Testis (tissue), 2 donors: ENCODE measurements at regions not wholly inside any gene's neighbourhood (a gene's known extent, or its start where the extent isn't known, plus 50 kb on each side); places are given as distances from the start of the nearest gene placed in this dataset.

Source experiments
- DNase-seq: peaks from one replicate; pipeline ENCODE4 v3.0.0-alpha.2; 2019
- H3K27ac ChIP-seq, 2 donors: fragments of 200-600 bp; sonication (generic); one replicate each; pipeline ENCODE4 v1.5.1; 2019
- H3K27me3 ChIP-seq: fragments of 200-600 bp; sonication (generic); one replicate; pipeline ENCODE4 v1.5.1; 2019
- H3K36me3 ChIP-seq: fragments of 200-600 bp; sonication (generic); one replicate; pipeline ENCODE4 v1.5.1; 2017; ENCODE audit warnings: low read depth; ENCODE audit errors: missing control alignments
- H3K4me1 ChIP-seq: fragments of 200-600 bp; sonication (generic); one replicate; pipeline ENCODE4 v1.5.1; 2019
- H3K4me3 ChIP-seq, 2 donors: fragments of 200-600 bp; sonication (generic); one replicate each; pipeline ENCODE4 v1.5.1; 2017 to 2019
- H3K9me3 ChIP-seq: fragments of 200-600 bp; sonication (generic); one replicate; pipeline ENCODE4 v1.5.1; 2017
- CTCF ChIP-seq, 3 experiments: fragments of 450-650 bp in 2 of 3; fragments of 200-600 bp in 1 of 3; sonication (generic) in 1 of 3; IDR thresholded peaks; one replicate each; pipeline ENCODE4 v1.5.1; 2016 to 2019; ENCODE audit warnings: antibody characterized with exemption in 3 of 3, mild to moderate bottlenecking in 2 of 3, moderate library complexity in 1 of 3
- POLR2A ChIP-seq: fragments of 450-650 bp; IDR thresholded peaks from one replicate; pipeline ENCODE4 v1.6.1; 2017; ENCODE audit warnings: antibody characterized with exemption, mild to moderate bottlenecking, moderate library complexity
- WGBS, 2 donors: methylation state at CpG; one replicate each; pipeline ENCODE4 v1.1.5; 2018; 5-methylcytosine and 5-hydroxymethylcytosine counted together
- intact Hi-C: fragments of 100-400 bp; cut with DNase I; formaldehyde crosslinking; loops from one replicate; pipeline ENCODE4 v1.15.1; 2023; ENCODE audit warnings: low total_unique reads

GRCh38 chr2:173692068-173692467 lies 273.1 kb downstream of the SP3 start:
- no peak for TF ChIP-seq CTCF (IDR thresholded peaks at IDR 0.05)
- TF ChIP-seq POLR2A = no peak

DNA sequence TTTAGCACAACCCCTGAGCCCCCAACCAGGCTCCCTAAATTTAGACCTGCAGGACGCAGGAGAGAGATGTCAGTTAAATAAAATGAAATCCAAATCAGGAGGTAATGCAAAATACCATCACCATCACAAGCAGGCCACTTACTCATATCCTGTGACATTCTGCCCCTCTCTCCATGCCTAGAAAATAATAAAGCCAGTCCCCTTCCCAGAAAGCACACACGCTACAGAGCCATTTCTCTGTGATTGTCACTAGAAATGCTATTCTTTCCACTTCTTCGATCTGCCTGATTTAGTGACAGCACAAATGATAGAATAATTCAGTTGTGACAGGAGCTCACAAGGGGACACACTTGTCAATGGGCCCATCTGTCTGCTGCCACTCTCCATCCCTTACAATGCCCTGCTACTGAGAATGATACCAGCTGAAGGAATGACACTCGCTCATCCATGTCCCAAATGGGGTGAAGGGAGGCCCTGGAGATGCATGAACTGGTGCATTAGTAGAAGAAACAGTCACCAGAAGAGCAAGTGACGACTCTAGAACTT lies 272.1 kb downstream of the SP3 start:
- no peak overlapping the region for H3K27ac ChIP-seq
- DNase-seq = no peak
- no peaks in the 10 kb centered on the region for H3K4me1 ChIP-seq
- 86 to 95% methylated on average over 5 of the region's 5 CpGs for WGBS, 2 donors
- no peak for TF ChIP-seq CTCF (IDR thresholded peaks at IDR 0.05)
- H3K9me3 ChIP-seq = no peaks in the 10 kb centered on the region
- intact Hi-C loops = no loop called here
- H3K36me3 ChIP-seq = no peaks in the 10 kb centered on the region
- H3K4me3 ChIP-seq = no peak overlapping the region
- H3K27me3 ChIP-seq = no peaks in the 10 kb centered on the region

More at GRCh38 chr2:173692068-173692467, 273.1 kb downstream of the SP3 start:
- intact Hi-C loops = no loop called here
- Histone ChIP-seq H3K9me3 (no peaks in the 10 kb centered on the region), H3K27me3 (no peaks in the 10 kb centered on the region), H3K4me1 (no peaks in the 10 kb centered on the region), H3K4me3 (no peak overlapping the region), H3K27ac (no peak overlapping the region), H3K36me3 (no peaks in the 10 kb centered on the region)
- no peak for DNase-seq
- 86 to 87% methylated on average over 5 of the region's 5 CpGs for WGBS, 2 donors

GRCh38 chr2:173696274-173696673 lies 268.9 kb downstream of the SP3 start:
- TF ChIP-seq POLR2A = no peak
- 89 to 91% methylated on average over 5 of the region's 5 CpGs for WGBS, 2 donors
- H3K36me3 ChIP-seq = no peaks in the 10 kb centered on the region
- no peak overlapping the region for H3K27ac ChIP-seq
- H3K27me3 ChIP-seq = no peaks in the 10 kb centered on the region
- H3K4me1 ChIP-seq = no peaks in the 10 kb centered on the region
- intact Hi-C loops = no loop called here
- DNase-seq = no peak
- H3K9me3 ChIP-seq = no peaks in the 10 kb centered on the region
- no peak overlapping the region for H3K4me3 ChIP-seq

DNA sequence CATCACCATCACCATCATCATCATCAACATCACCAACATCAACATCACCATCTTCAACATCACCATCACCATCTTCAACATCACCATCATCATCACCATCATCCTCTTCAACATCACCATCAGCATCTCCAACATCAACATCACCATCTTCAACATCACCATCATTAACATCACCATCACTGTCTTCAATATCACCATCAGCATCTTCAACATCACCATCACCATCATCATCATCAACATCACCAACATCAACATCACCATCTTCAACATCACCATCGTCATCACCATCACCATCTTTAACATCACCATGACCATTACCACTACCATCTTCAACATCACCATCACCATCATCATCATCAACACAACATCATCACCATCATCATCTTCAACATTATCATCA lies 267.2 kb downstream of the SP3 start:
- no peak for TF ChIP-seq CTCF (IDR thresholded peaks at IDR 0.05)
- TF ChIP-seq POLR2A = no peak
- H3K9me3 ChIP-seq = no peaks in the 10 kb centered on the region
- intact Hi-C loops = no loop called here
- no peaks in the 10 kb centered on the region for H3K4me1 ChIP-seq
- no peaks in the 10 kb centered on the region for H3K36me3 ChIP-seq
- H3K4me3 ChIP-seq = no peak overlapping the region
- no peaks in the 10 kb centered on the region for H3K27me3 ChIP-seq
- no peak for DNase-seq
- 75 to 93% methylated on average over 1 of the region's 1 CpG for WGBS, 2 donors
- no peak overlapping the region for H3K27ac ChIP-seq

- WGBS, 2 donors = 82 to 92% methylated on average over 4 of the region's 4 CpGs
- no peak overlapping the region for H3K4me3 ChIP-seq
Observed at GRCh38 chr2:173705656-173706055, 259.5 kb downstream of the SP3 start.

More at GRCh38 chr2:173705656-173706055, 259.5 kb downstream of the SP3 start:
- no peak for TF ChIP-seq CTCF (IDR thresholded peaks at IDR 0.05)
- no peak for TF ChIP-seq POLR2A
- no peaks in the 10 kb centered on the region for H3K36me3 ChIP-seq
- no peaks in the 10 kb centered on the region for H3K27me3 ChIP-seq
- DNase-seq = no peak
- H3K4me1 ChIP-seq = no peaks in the 10 kb centered on the region
- intact Hi-C loops = no loop called here
- no peaks in the 10 kb centered on the region for H3K9me3 ChIP-seq
- no peak overlapping the region for H3K27ac ChIP-seq
